A673 (cell line): ENCODE measurements at regions not wholly inside any gene's neighbourhood (a gene's known extent, or its start where the extent isn't known, plus 50 kb on each side); places are given as distances from the start of the nearest gene placed in this dataset.

ENCODE experiments used
- BruUV-seq: library from RNA; stranded (reverse); fragments of 400-500 nt; replicated peaks from 2 replicates; lab custom pipeline; 2021; lab: Mats Ljungman, UMichigan
- CTCF ChIA-PET: fragments of 300-600 bp; sonication (Branson Sonifier 250); formaldehyde crosslinking; loops from one replicate; lab custom pipeline; 2022; ENCODE audit warnings: antibody characterized with exemption; lab: Charles Lee
- POLR2A ChIA-PET: fragments of 300-600 bp; sonication (Branson Sonifier 250); formaldehyde crosslinking; loops from one replicate; lab custom pipeline; 2022; ENCODE audit warnings: antibody characterized with exemption; ENCODE audit not compliant: low non-redundant PET; lab: Charles Lee
- DNase-seq: peaks from one replicate; pipeline ENCODE4 v3.0.0-alpha.2; 2015; ENCODE audit warnings: low spot score
- H3K27ac ChIP-seq: fragments of 200-600 bp; sonication (generic); 2 replicates; pipeline ENCODE4 v1.5.1; 2016; ENCODE audit warnings: mixed run types, low read depth, mild to moderate bottlenecking, mixed read lengths, antibody characterized with exemption, low read length; ENCODE audit not compliant: poor library complexity, severe bottlenecking
- H3K27me3 ChIP-seq: fragments of 200-600 bp; sonication (generic); replicated peaks from 2 replicates; pipeline ENCODE4 v1.6.1; 2017; ENCODE audit warnings: mixed run types, low read depth, mild to moderate bottlenecking, mixed read lengths, antibody characterized with exemption, low read length; ENCODE audit not compliant: insufficient read depth, poor library complexity
- H3K36me3 ChIP-seq: fragments of 200-600 bp; sonication (generic); 2 replicates; pipeline ENCODE4 v1.6.1; 2016; ENCODE audit warnings: mixed run types, mild to moderate bottlenecking, mixed read lengths, antibody characterized with exemption, low read length; ENCODE audit not compliant: insufficient read depth, poor library complexity, severe bottlenecking
- H3K4me1 ChIP-seq: fragments of 200-600 bp; sonication (generic); 2 replicates; pipeline ENCODE4 v1.6.1; 2017; ENCODE audit warnings: mixed run types, mild to moderate bottlenecking, mixed read lengths, antibody characterized with exemption, low read length; ENCODE audit not compliant: insufficient read depth, poor library complexity, severe bottlenecking
- H3K4me3 ChIP-seq: fragments of 200-600 bp; sonication (generic); 2 replicates; pipeline ENCODE4 v1.5.1; 2016; ENCODE audit warnings: low read depth, mixed run types, mild to moderate bottlenecking, mixed read lengths, low read length; ENCODE audit not compliant: poor library complexity, severe bottlenecking
- H3K9me3 ChIP-seq: fragments of 200-600 bp; sonication (generic); 2 replicates; pipeline ENCODE4 v1.6.1; 2016; ENCODE audit warnings: mixed run types, low read depth, mild to moderate bottlenecking, mixed read lengths, antibody characterized with exemption, low read length; ENCODE audit not compliant: poor library complexity, severe bottlenecking
- CTCF ChIP-seq: fragments of 300-800, 200-600 bp; sonication (generic); conservative IDR thresholded peaks from 2 replicates; pipeline ENCODE4 v1.5.1; 2017; ENCODE audit warnings: low read depth, mild to moderate bottlenecking, antibody characterized with exemption, low read length, moderate library complexity, mixed read lengths
- EZH2 ChIP-seq: fragments of 200-600 bp; sonication (generic); IDR thresholded peaks from 2 replicates; pipeline ENCODE4 v1.6.1; 2017; ENCODE audit warnings: borderline replicate concordance, low read depth, mild to moderate bottlenecking, mixed read lengths, antibody characterized with exemption, low read length; ENCODE audit not compliant: poor library complexity, severe bottlenecking
- intact Hi-C: fragments of 100-400 bp; cut with micrococcal nuclease; formaldehyde crosslinking; loops from one replicate; pipeline ENCODE4 v1.10.0; 2022; ENCODE audit not compliant: unreplicated experiment

GRCh38 chr5:126020770-126021169 is 402.4 kb upstream of the GRAMD2B start:
- Histone ChIP-seq H3K4me3 (no peak overlapping the region), H3K9me3 (no peaks in the 10 kb centered on the region), H3K4me1 (no peaks in the 10 kb centered on the region), H3K27me3 (no peaks in the 10 kb centered on the region), H3K27ac (no peak overlapping the region), H3K36me3 (no peaks in the 10 kb centered on the region)
- no TSS peak for BruUV-seq
- ChIA-PET POLR2A (no interaction called here), CTCF (no interaction called here)
- no peak for DNase-seq
- intact Hi-C loops, result no loop called here
- no peak for TF ChIP-seq CTCF
- no peak for TF ChIP-seq EZH2

GRCh38 chr5:126023994-126024441 is 399.2 kb upstream of the GRAMD2B start:
- intact Hi-C loops, result no loop called here
- H3K36me3 ChIP-seq, result no peaks in the 10 kb centered on the region
- H3K4me1 ChIP-seq, result no peaks in the 10 kb centered on the region
- BruUV-seq, result no TSS peak
- CTCF ChIA-PET, result no interaction called here
- no peak overlapping the region for H3K27ac ChIP-seq
- no peak overlapping the region for H3K4me3 ChIP-seq
- POLR2A ChIA-PET, result no interaction called here
- H3K9me3 ChIP-seq, result no peaks in the 10 kb centered on the region
- TF ChIP-seq CTCF (no peak), EZH2 (no peak)
- no peaks in the 10 kb centered on the region for H3K27me3 ChIP-seq
- DNase-seq, result no peak

- Histone ChIP-seq H3K36me3 (no peaks in the 10 kb centered on the region), H3K27me3 (no peaks in the 10 kb centered on the region), H3K4me3 (no peak overlapping the region), H3K4me1 (no peaks in the 10 kb centered on the region), H3K27ac (no peak overlapping the region), H3K9me3 (no peaks in the 10 kb centered on the region)
- ChIA-PET CTCF (no interaction called here), POLR2A (no interaction called here)
- intact Hi-C loops, result no loop called here
- BruUV-seq, result no TSS peak
- TF ChIP-seq CTCF, result no peak
- no peak for TF ChIP-seq EZH2
- no peak for DNase-seq
Observed at GRCh38 chr5:126027149-126027548, 396.1 kb upstream of the GRAMD2B start.
